CD1c-positive myeloid dendritic cell (primary cell): ENCODE measurements at regions not wholly inside any gene's neighbourhood (a gene's known extent, or its start where the extent isn't known, plus 50 kb on each side); places are given as distances from the start of the nearest gene placed in this dataset.
"Not testable (repeated sequence)": the region's sequence is repeated elsewhere in the genome, so short reads cannot be mapped to it uniquely, and the experiment has no call there.

Experiments
- DNase-seq: peaks from one replicate; pipeline ENCODE4 v3.0.0-alpha.2; 2016; ENCODE audit errors: extremely low spot score

DNA sequence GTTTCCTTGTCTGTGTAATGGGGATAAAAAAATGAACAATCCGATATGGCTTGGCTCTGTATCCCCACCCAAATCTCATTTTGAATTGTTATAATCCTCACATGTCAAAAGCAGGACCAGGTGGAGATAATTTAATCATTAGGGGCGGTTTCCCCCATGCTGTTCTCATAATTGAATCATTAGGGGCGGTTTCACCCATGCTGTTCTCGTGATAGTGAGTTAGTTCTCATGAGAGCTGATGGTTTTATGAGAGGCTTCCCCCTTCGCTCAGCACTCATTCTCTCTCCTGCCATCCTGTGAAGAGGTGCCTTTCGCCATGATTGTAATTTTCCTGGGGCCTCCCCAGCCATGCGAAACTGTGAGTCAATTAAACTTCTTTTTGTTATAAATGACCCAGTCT lies 633.5 kb downstream of the RAPGEF2 start:
- DNase-seq: no peak

- no peak for DNase-seq
Observed at GRCh38 chr4:159743971-159744370, 641.1 kb downstream of the RAPGEF2 start.

GRCh38 chr4:159747983-159748382 lies 645.1 kb downstream of the RAPGEF2 start:
- DNase-seq: no peak

DNA sequence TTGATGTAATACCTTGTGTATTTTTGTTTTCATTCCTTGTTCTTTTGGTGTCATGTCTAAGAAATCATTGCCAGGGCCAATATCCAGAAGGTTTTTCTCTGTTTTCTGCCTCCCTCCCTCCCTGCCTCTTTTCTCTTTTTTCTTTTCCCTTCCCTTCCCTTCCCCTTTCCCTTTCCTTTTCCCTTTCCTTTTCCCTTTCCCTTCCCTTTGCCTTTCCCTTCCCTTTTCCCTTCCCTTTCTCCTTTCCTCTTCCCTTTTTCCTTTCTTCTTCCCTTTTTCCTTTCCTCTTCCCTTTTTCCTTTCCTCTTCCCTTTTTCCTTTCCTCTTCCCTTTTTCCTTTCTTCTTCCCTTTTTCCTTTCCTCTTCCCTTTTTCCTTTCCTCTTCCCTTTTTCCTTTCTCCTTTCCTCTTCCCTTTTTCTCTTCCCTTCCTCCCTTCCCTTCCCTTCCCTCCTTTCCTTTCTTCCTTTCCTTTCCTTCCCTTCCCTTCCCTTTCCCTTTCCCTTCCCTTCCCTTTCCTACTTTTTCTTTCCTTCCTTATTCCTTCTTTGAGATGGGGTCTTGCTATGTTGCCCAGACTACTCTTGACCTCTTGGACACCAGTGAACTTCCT lies 646.1 kb downstream of the RAPGEF2 start:
- DNase-seq: no peak

- no peak for DNase-seq
Observed at GRCh38 chr4:159757499-159757898, 654.6 kb downstream of the RAPGEF2 start.

GRCh38 chr4:159758061-159758460 lies 655.2 kb downstream of the RAPGEF2 start:
- no peak for DNase-seq

- DNase-seq: no peak
Observed at GRCh38 chr4:159762672-159763071, 659.8 kb downstream of the RAPGEF2 start.

DNA sequence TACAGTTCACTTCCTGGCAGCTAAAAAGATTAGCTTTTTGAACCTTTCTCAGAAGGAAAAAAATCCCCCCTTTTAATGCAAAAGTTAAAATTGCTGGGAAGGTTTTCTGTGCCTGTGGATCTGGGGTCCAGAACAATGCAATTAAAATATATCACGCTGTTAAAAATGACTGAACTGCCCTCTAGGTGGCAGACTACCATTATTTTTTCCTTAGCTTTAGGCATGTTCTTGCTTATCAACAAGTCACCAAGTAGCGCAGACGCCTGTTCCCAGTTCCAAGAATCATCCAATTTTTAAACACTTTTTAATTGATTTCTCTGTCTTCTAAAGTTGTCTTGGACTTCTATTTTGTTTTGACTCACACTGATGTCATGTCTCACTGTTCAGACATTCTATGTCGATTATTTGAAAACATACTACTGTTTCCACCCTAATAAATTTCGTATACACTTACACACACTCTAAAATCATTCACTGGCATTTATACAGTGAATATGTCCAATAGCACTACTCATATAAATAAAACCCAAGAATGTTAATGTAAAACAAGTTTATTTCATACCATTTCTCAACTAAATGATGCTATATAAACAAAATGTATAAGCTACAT lies 661.6 kb downstream of the RAPGEF2 start:
- DNase-seq: peak; percentile 5

GRCh38 chr4:159765382-159765781 lies 662.5 kb downstream of the RAPGEF2 start:
- DNase-seq: no peak

GRCh38 chr4:159766241-159766640 lies 663.4 kb downstream of the RAPGEF2 start:
- no peak for DNase-seq

GRCh38 chr4:159767406-159767805 lies 664.5 kb downstream of the RAPGEF2 start:
- no peak for DNase-seq

DNA sequence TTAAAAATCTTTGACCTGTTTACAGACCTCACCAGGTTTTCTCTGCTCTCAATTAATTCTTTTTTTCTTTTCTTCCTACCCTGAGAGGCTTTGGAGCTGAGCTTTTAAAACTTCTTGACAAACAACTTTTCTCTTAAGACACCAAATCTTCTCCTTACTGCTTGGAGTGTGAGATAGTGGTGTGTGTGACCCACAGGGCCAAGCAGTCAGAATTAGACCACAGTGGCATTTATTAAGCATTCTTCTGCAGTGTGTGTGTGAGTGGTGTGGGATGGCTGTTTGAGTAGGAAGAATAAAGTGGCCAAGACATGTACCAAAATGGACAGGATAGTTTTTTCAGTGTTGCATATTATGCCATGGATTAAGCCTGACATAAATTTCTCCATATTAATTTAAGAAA lies 665.1 kb downstream of the RAPGEF2 start:
- no peak for DNase-seq

- no peak for DNase-seq
Observed at GRCh38 chr4:159770401-159770800, 667.5 kb downstream of the RAPGEF2 start.

DNA sequence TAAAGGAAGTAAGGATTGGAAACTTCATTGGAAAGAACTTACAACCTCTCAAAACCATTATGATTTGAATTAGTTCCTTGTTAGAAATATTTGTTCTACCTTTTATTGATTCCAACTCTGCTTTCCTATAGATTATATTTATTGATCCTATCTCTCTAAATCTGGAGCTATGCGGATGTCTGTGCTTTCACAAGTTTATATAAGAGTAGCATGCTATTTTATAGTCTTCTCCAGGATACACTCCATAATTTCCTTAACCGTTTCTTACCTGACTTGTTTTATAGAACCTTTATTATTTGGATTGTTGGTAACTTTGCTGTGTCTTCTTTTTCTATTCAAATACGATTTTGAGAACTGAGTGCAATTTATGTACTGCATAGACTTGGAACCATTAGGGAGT lies 668.1 kb downstream of the RAPGEF2 start:
- DNase-seq: no peak

DNA sequence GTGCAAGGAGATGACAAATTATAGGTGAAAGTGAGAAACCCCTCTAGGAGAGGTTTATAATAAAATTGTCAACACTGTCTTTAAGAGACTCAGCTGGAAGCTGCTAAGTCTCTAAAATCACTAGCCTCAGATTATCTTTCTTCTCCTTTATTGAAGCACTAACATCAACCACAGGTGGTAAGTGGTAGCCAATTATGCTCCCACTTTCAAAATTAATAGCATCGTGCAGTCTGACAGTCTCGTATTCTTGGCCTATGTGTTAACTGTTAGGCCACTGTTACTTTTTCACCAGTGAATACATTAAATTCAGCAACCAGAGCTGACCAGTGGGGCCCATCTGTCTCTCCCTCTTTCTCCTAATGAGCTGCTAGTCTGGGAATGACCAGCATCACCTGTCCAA lies 674.1 kb downstream of the RAPGEF2 start:
- DNase-seq: no peak

- no peak for DNase-seq
Observed at GRCh38 chr4:159777689-159778088, 674.8 kb downstream of the RAPGEF2 start.

- DNase-seq: no peak
Observed at GRCh38 chr4:159778298-159778697, 675.4 kb downstream of the RAPGEF2 start.

- DNase-seq: no peak
Observed at GRCh38 chr4:159779716-159780115, 676.8 kb downstream of the RAPGEF2 start.

- DNase-seq: no peak
Observed at GRCh38 chr4:159780196-159780922, 677.5 kb downstream of the RAPGEF2 start.

GRCh38 chr4:159787901-159788300 lies 685.0 kb downstream of the RAPGEF2 start:
- DNase-seq: no peak

GRCh38 chr4:159791334-159791733 lies 688.5 kb downstream of the RAPGEF2 start:
- no peak for DNase-seq

DNA sequence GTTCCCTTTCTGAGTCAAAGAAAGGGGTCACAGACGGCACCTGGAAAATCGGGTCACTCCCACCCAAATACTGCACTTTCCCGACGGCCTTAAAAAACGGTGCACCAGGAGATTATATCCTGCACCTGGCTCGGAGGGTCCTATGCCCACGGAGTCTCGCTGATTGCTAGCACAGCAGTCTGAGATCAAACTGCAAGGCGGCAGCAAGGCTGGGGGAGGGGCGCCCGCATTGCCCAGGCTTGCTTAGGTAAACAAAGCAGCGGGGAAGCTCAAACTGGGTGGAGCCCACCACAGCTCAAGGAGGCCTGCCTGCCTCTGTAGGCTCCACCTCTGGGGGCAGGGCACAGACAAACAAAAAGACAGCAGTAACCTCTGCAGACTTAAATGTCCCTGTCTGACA lies 701.7 kb downstream of the RAPGEF2 start:
- not testable (repeated sequence) for DNase-seq

DNA sequence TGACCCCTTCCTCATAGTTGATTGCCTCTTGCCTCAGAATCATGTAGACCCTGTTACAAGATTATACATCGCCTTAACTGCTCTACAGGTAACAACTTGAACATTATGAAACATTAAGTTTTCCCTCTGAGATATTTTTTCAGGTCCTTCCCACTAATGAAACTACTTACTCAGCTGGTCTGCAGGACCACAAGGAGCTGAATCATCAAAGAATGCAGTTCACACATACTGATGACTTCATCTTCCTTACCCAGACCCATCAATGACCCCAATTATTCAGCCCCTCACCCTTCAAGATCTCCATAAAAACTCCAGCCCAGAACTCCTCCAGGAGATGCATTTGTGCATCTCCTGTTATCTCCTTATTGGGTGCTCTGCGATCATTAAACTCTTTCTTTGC lies 720.9 kb downstream of the RAPGEF2 start:
- no peak for DNase-seq
